GM10266 (cell line): ENCODE measurements at regions not wholly inside any gene's neighbourhood (a gene's known extent, or its start where the extent isn't known, plus 50 kb on each side); places are given as distances from the start of the nearest gene placed in this dataset.
A peak's percentile ranks its signal among the peaks of the same experiment; 100 is the strongest.

Experiments
- DNase-seq: peaks from one replicate; pipeline ENCODE4 v3.0.0; 2012; ENCODE audit errors: extremely low spot score
- CTCF ChIP-seq: IDR thresholded peaks from 2 replicates; pipeline ENCODE4 v1.5.1; 2012; ENCODE audit warnings: mild to moderate bottlenecking, low read depth; ENCODE audit not compliant: control insufficient read depth, insufficient read depth; ENCODE audit errors: missing control alignments

DNA sequence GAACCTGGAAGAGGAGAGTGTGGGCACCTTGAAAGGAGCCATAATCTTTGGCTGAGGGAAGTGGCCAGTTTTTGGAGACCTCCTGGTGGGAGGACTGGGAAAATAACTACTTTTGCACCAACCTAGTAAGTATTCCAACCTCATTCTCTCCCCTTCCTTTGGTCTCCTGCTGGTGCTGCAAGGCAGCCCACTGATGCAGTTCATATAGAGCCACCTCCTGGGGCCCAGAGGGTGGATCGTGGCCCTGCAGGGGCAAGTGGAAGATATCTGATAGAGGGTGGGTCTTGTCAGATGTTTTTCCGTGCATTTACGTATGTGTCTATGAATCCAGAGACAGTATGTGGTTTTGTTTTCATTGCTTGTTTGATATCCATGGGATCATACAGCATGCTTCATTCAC is 172.8 kb upstream of the PITX1 start:
- no peak for TF ChIP-seq CTCF
- DNase-seq = no peak

DNA sequence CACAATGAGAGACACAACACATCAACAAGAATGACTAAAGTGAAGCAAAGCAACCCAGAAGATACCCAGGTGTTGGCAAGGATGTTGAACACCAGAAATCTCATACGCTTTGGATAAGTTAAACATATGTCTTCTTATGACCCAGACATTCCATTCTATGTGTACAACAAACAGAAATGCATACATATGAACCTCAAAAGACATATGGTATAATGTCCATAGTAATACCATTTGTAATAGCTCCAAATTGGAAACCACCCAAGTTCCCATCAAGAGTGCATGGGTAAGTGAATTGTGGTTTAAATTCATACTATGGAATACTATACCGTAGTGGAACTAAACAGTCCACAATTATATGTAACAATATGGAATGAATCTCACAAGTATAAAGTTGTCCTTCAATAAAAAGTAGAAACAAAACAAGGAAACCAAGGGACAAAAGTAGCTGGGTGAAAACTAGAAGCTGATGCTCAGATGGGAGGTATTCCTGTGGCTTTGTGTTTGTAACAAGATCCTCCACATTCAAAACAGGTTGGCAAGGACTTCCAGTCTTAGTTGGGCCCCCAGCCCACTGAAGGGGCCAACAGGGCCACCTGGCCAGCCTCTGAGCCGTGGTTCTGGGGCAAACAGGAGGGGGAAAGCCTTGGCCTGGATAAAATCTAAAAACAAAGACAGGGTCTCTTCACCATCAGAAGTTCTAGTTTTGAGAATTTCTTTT is 171.8 kb upstream of the PITX1 start:
- no peak for TF ChIP-seq CTCF
- DNase-seq = no peak

- no peak for DNase-seq
- peak; percentile 17 for TF ChIP-seq CTCF
Measured at GRCh38 chr5:135204151-135204600, 170.1 kb upstream of the PITX1 start.

GRCh38 chr5:135203593-135204036 is 169.6 kb upstream of the PITX1 start:
- DNase-seq = no peak

GRCh38 chr5:135203019-135203418 is 169.0 kb upstream of the PITX1 start:
- no peak for TF ChIP-seq CTCF
- DNase-seq = no peak

More at GRCh38 chr5:135203593-135204036, 169.6 kb upstream of the PITX1 start:
- peak; percentile 20 for TF ChIP-seq CTCF

GRCh38 chr5:135199919-135200318 is 165.9 kb upstream of the PITX1 start:
- no peak for TF ChIP-seq CTCF

GRCh38 chr5:135196483-135196882 is 162.5 kb upstream of the PITX1 start:
- no peak for TF ChIP-seq CTCF
- no peak for DNase-seq

More at GRCh38 chr5:135199919-135200318, 165.9 kb upstream of the PITX1 start:
- no peak for DNase-seq
